Psoas muscle (tissue), 7 donors: ENCODE measurements at regions not wholly inside any gene's neighbourhood (a gene's known extent, or its start where the extent isn't known, plus 50 kb on each side); places are given as distances from the start of the nearest gene placed in this dataset.

Source experiments
- ATAC-seq, 4 donors: fragments of 200-7000 bp; cut with Tn5 transposase; one replicate each; pipeline ENCODE4 v1.9.1; 2020; ENCODE audit warnings: moderate library complexity in 3 of 4, mild to moderate bottlenecking in 2 of 4
- DNase-seq, 2 donors: peaks; one replicate each; pipeline ENCODE4 v3.0.0-alpha.2; 2020
- H3K27ac ChIP-seq: fragments of 200-600 bp; one replicate; pipeline ENCODE4 v1.8.0; 2022
- H3K27me3 ChIP-seq, 3 donors: fragments of 200-600 bp in 1 of 3; one replicate each; pipeline versions ENCODE4 v1.6.1 to v1.8.0; 2013 to 2022; ENCODE audit warnings: low read length in 2 of 3, mild to moderate bottlenecking in 2 of 3, moderate library complexity in 1 of 3; ENCODE audit not compliant: insufficient read depth in 3 of 3
- H3K36me3 ChIP-seq, 2 donors: fragments of 200-600 bp in 1 of 2; one replicate each; pipeline versions ENCODE4 v1.6.1 to v1.8.0; 2013 to 2022; ENCODE audit warnings: low read depth in 1 of 2, mild to moderate bottlenecking in 1 of 2, moderate library complexity in 1 of 2; ENCODE audit not compliant: insufficient read depth in 1 of 2
- H3K4me1 ChIP-seq: fragments of 200-600 bp; one replicate; pipeline ENCODE4 v1.8.0; 2022
- H3K4me3 ChIP-seq: fragments of 200-600 bp; one replicate; pipeline ENCODE4 v1.8.0; 2022; ENCODE audit warnings: mild to moderate bottlenecking
- H3K9me3 ChIP-seq: fragments of 200-600 bp; one replicate; pipeline ENCODE4 v1.8.0; 2022
- CTCF ChIP-seq: fragments of 200-600 bp; IDR thresholded peaks from one replicate; pipeline ENCODE4 v1.8.0; 2022; ENCODE audit warnings: antibody characterized with exemption
- WGBS, 3 donors: extraction: QIAGEN DNeasy Blood & Tissue Kit; methylation state at CpG; one replicate each; pipeline versions ENCODE4 v1.1.6 to v1.1.7; 2013; 5-methylcytosine and 5-hydroxymethylcytosine counted together
- intact Hi-C, 2 donors: fragments of 100-400 bp; cut with DNase I; formaldehyde crosslinking; loops; one replicate each; pipeline versions ENCODE4 v1.11.0 to v1.14.2; 2022
- donor health status: healthy with polysubstance abuse.
- donor health status: DM: no; HTN: no; CAD: no; lungs with moderate emphysema.
- donor health status: Bipolar disorder and iron deficiency.
- donor health status: healthy.
- donor health status: DM: yes; HTN: yes; CAD: no.
- donor health status: DM: no; HTN: no; CAD: no.
- donor health status: DM: yes; HTN: yes; CAD: no.

- 78 to 95% (median 93%) methylated on average over 2 of the region's 2 CpGs for WGBS, 3 donors
- TF ChIP-seq CTCF: no peak
Measured at GRCh38 chr2:83014462-83014861, 1444.6 kb downstream of the SUCLG1 start.

DNA sequence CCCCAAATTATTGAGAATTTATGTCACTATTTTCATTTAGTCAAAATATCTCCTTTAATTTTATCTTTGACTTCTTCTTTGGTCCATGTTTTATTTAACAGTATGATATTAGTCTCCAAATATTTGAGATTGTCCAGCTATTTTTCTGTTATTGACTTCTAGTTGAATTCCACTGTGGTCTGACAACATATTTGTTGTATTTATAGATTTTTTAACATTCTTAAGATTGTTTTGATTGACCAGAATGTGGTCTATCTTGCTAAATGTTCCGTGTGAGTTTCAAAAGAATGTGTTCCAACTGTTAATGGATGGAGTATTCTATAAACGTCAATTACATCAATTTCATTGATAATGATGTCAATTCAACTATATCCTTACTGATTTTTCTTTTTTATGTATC, 1452.1 kb downstream of the SUCLG1 start:
- DNase-seq (no peak), ATAC-seq (no peak)
- H3K36me3 ChIP-seq: no peaks in the 10 kb centered on the region
- H3K4me3 ChIP-seq: no peak overlapping the region
- no peak overlapping the region for H3K27ac ChIP-seq
- no peaks in the 10 kb centered on the region for H3K27me3 ChIP-seq
- no peaks in the 10 kb centered on the region for H3K4me1 ChIP-seq
- TF ChIP-seq CTCF: no peak
- WGBS, 3 donors: 78 to 86% (median 79%) methylated on average over 2 of the region's 2 CpGs
- H3K9me3 ChIP-seq: no peaks in the 10 kb centered on the region
- intact Hi-C loops: no loop called here

More at GRCh38 chr2:83014462-83014861, 1444.6 kb downstream of the SUCLG1 start:
- no peak overlapping the region for H3K27ac ChIP-seq
- H3K9me3 ChIP-seq: no peaks in the 10 kb centered on the region
- no peaks in the 10 kb centered on the region for H3K36me3 ChIP-seq
- intact Hi-C loops: no loop called here
- ATAC-seq (no peak), DNase-seq (no peak)
- no peaks in the 10 kb centered on the region for H3K27me3 ChIP-seq
- H3K4me1 ChIP-seq: no peaks in the 10 kb centered on the region
- no peak overlapping the region for H3K4me3 ChIP-seq

DNA sequence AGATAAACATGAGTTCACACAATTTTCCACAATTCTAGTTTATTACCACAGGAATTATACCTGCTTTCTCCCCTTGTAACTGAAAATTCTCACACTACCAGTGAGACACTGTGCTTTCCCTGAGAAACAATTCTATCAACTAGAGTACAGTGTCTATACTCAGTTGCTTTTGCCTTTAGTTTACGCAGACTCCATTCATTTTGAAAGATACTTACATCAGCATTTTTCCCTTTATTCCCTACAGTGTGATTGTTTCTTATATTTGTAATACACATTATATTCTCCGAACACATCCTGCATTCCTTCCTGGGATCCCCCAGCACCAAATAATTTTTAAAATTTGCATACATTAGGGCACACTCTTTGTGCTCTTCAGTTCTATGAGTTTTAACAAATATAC, 1455.5 kb downstream of the SUCLG1 start:
- WGBS, 3 donors: 68 to 90% (median 84%) methylated on average over 2 of the region's 2 CpGs
- no peaks in the 10 kb centered on the region for H3K36me3 ChIP-seq

DNA sequence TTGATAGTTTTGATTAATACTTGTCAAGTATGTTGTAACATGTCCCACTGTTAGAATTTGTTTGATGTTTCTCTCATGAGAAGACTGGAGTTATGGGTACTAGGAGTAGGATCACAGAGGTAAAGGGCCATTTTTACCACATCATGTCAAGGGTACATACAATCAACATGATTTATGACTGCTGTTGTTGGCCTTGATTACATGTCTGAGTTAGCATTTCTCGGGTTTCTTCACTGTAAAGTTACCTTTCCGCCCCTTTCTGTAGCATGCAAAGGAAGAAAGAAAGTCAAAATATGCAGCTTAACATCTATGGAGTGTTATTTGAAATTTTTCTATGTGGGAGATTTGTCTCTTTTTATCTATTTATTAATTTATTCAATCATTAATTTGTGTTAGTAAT, 1456.4 kb downstream of the SUCLG1 start:
- ATAC-seq: no peak
- 32 to 48% (median 32%) methylated on average over 2 of the region's 2 CpGs for WGBS, 3 donors
- intact Hi-C loops: no loop called here
- TF ChIP-seq CTCF: no peak
- no peak for DNase-seq
- Histone ChIP-seq H3K27me3 (no peaks in the 10 kb centered on the region), H3K9me3 (no peaks in the 10 kb centered on the region), H3K4me1 (no peaks in the 10 kb centered on the region), H3K27ac (no peak overlapping the region), H3K4me3 (no peak overlapping the region), H3K36me3 (no peaks in the 10 kb centered on the region)

More for the DNA sequence above, 1455.5 kb downstream of the SUCLG1 start:
- Histone ChIP-seq H3K9me3 (no peaks in the 10 kb centered on the region), H3K27me3 (no peaks in the 10 kb centered on the region), H3K4me1 (no peaks in the 10 kb centered on the region), H3K27ac (no peak overlapping the region), H3K4me3 (no peak overlapping the region)
- no peak for ATAC-seq
- TF ChIP-seq CTCF: no peak
- no peak for DNase-seq
- intact Hi-C loops: no loop called here

DNA sequence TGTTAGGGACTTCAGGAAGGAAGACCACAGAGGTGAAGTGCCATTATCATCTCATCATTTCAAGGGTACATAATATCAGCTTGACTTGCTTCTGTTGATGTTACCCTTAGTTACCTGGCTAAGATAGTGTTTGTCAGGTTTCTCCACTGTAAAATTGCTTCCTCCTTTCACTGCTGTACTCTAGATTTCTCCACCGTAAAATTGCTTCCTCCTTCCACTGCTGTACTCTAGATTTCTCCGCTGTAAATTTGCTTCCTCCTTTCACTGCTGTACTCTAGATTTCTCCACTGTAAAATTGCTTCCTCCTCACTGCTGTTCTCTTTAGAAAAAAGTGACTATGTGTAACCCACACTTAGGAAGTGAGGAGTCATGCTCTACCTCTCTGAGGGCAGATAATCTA, 1460.3 kb downstream of the SUCLG1 start:
- WGBS, 3 donors: 39 to 65% (median 55%) methylated on average over 2 of the region's 2 CpGs
- H3K36me3 ChIP-seq: no peaks in the 10 kb centered on the region
- DNase-seq (no peak), ATAC-seq (no peak)
- no peak for TF ChIP-seq CTCF
- H3K4me1 ChIP-seq: no peaks in the 10 kb centered on the region
- no peak overlapping the region for H3K27ac ChIP-seq
- no peaks in the 10 kb centered on the region for H3K9me3 ChIP-seq
- intact Hi-C loops: no loop called here
- H3K4me3 ChIP-seq: no peak overlapping the region
- no peaks in the 10 kb centered on the region for H3K27me3 ChIP-seq
